Liver (tissue), 8 donors: ENCODE measurements at regions not wholly inside any gene's neighbourhood (a gene's known extent, or its start where the extent isn't known, plus 50 kb on each side); places are given as distances from the start of the nearest gene placed in this dataset.

Experiments used
- DNase-seq: peaks from one replicate; pipeline ENCODE4 v3.0.0-alpha.2; 2017; ENCODE audit warnings: low spot score
- H3K27ac ChIP-seq, 2 donors: one replicate each; pipeline ENCODE4 v1.7.0; 2013; ENCODE audit warnings: inconsistent platforms in 2 of 2, low read length in 2 of 2, control low read depth in 1 of 2, low read depth in 1 of 2, mild to moderate bottlenecking in 1 of 2
- H3K27me3 ChIP-seq, 4 donors: one replicate each; pipeline versions ENCODE4 v1.6.1 to v1.7.0; 2013; ENCODE audit warnings: low read length in 3 of 4, inconsistent platforms in 1 of 4, mild to moderate bottlenecking in 1 of 4, moderate library complexity in 1 of 4; ENCODE audit not compliant: control insufficient read depth in 4 of 4, insufficient read depth in 4 of 4
- H3K36me3 ChIP-seq, 4 donors: one replicate each; pipeline versions ENCODE4 v1.6.1 to v1.7.0; 2013; ENCODE audit warnings: low read length in 3 of 4, mild to moderate bottlenecking in 3 of 4, low read depth in 1 of 4, moderate library complexity in 1 of 4; ENCODE audit not compliant: control insufficient read depth in 4 of 4, insufficient read depth in 3 of 4
- H3K4me1 ChIP-seq, 4 donors: one replicate each; pipeline versions ENCODE4 v1.6.1 to v1.7.0; 2013; ENCODE audit warnings: low read length in 3 of 4, mild to moderate bottlenecking in 3 of 4, moderate library complexity in 1 of 4; ENCODE audit not compliant: control insufficient read depth in 4 of 4, insufficient read depth in 4 of 4
- H3K4me3 ChIP-seq, 3 donors: one replicate each; pipeline versions ENCODE4 v1.6.1 to v1.7.0; 2013; ENCODE audit warnings: low read length in 3 of 3, control low read depth in 1 of 3, low read depth in 1 of 3, mild to moderate bottlenecking in 1 of 3
- H3K9ac ChIP-seq, 2 donors: one replicate each; pipeline ENCODE4 v1.7.0; 2013; ENCODE audit warnings: low read length in 2 of 2, mild to moderate bottlenecking in 2 of 2, moderate library complexity in 2 of 2, control low read depth in 1 of 2, low read depth in 1 of 2
- H3K9me3 ChIP-seq, 4 donors: one replicate each; pipeline versions ENCODE4 v1.6.1 to v1.7.0; 2013; ENCODE audit warnings: low read length in 3 of 4; ENCODE audit not compliant: control insufficient read depth in 4 of 4
- ATF3 ChIP-seq: IDR thresholded peaks from 2 replicates; pipeline ENCODE4 v1.6.1; 2016; ENCODE audit warnings: antibody characterized with exemption
- EGR1 ChIP-seq, 2 donors: IDR thresholded peaks; 2 replicates each; pipeline ENCODE4 v1.6.1; 2016 to 2018; ENCODE audit warnings: antibody characterized with exemption in 2 of 2, low read depth in 2 of 2
- FOXA1 ChIP-seq: IDR thresholded peaks from 2 replicates; pipeline ENCODE4 v1.6.1; 2016; ENCODE audit warnings: antibody characterized with exemption
- FOXA2 ChIP-seq: IDR thresholded peaks from 2 replicates; pipeline ENCODE4 v1.6.1; 2016; ENCODE audit warnings: antibody characterized with exemption
- GABPA ChIP-seq, 2 donors: IDR thresholded peaks in 1 of 2; conservative IDR thresholded peaks in 1 of 2; 2 replicates each; pipeline ENCODE4 v1.6.1; 2016; ENCODE audit warnings: antibody characterized with exemption in 2 of 2, mild to moderate bottlenecking in 1 of 2, moderate library complexity in 1 of 2
- HNF4A ChIP-seq, 2 donors: conservative IDR thresholded peaks; 2 replicates each; pipeline ENCODE4 v1.6.1; 2016; ENCODE audit warnings: antibody characterized with exemption in 2 of 2, mild to moderate bottlenecking in 2 of 2
- HNF4G ChIP-seq: IDR thresholded peaks from 2 replicates; pipeline ENCODE4 v1.6.1; 2016; ENCODE audit warnings: antibody characterized with exemption
- JUND ChIP-seq, 2 donors: IDR thresholded peaks; 2 replicates each; pipeline ENCODE4 v1.6.1; 2016; ENCODE audit warnings: antibody characterized with exemption in 2 of 2
- MAX ChIP-seq: IDR thresholded peaks from 2 replicates; pipeline ENCODE4 v1.6.1; 2016; ENCODE audit warnings: antibody characterized with exemption
- NR2F2 ChIP-seq: IDR thresholded peaks from 2 replicates; pipeline ENCODE4 v1.6.1; 2016; ENCODE audit warnings: antibody characterized with exemption
- RAD21 ChIP-seq, 2 donors: IDR thresholded peaks; 2 replicates each; pipeline ENCODE4 v1.6.1; 2016; ENCODE audit warnings: antibody characterized with exemption in 2 of 2, mild to moderate bottlenecking in 2 of 2
- RXRA ChIP-seq, 2 donors: IDR thresholded peaks; 2 replicates each; pipeline ENCODE4 v1.6.1; 2017 to 2018; ENCODE audit warnings: antibody characterized with exemption in 2 of 2, mild to moderate bottlenecking in 1 of 2
- SP1 ChIP-seq: IDR thresholded peaks from 2 replicates; pipeline ENCODE4 v1.6.1; 2018; ENCODE audit warnings: antibody characterized with exemption, mild to moderate bottlenecking
- TAF1 ChIP-seq: conservative IDR thresholded peaks from 2 replicates; pipeline ENCODE4 v1.6.1; 2016; ENCODE audit warnings: antibody characterized with exemption, mild to moderate bottlenecking
- YY1 ChIP-seq: IDR thresholded peaks from 2 replicates; pipeline ENCODE4 v1.6.1; 2016; ENCODE audit warnings: antibody characterized with exemption, mild to moderate bottlenecking
- WGBS: extraction: QIAGEN DNeasy Blood & Tissue Kit; methylation state at CpG from one replicate; pipeline ENCODE4 v1.1.7; 2013; 5-methylcytosine and 5-hydroxymethylcytosine counted together
- TF ChIP-seq, protein P1 (sequence below): IDR thresholded peaks from 2 replicates; pipeline ENCODE4 v1.6.1; 2016; ENCODE audit warnings: antibody characterized with exemption, mild to moderate bottlenecking
- TF ChIP-seq, protein P2 (sequence below): IDR thresholded peaks from 2 replicates; pipeline ENCODE4 v1.6.1; 2016; ENCODE audit warnings: antibody characterized with exemption
- TF ChIP-seq, protein P3 (sequence below): fragments of 150-350 bp; IDR thresholded peaks from 2 replicates; pipeline ENCODE4 v1.5.1; 2017; ENCODE audit warnings: improper control_type of control experiment, low read depth, low read length; ENCODE audit not compliant: missing input control
- donor health status: healthy.
- donor health status: healthy.
- donor health status: healthy.
- donor health status: healthy.
- donor health status: healthy.

DNA sequence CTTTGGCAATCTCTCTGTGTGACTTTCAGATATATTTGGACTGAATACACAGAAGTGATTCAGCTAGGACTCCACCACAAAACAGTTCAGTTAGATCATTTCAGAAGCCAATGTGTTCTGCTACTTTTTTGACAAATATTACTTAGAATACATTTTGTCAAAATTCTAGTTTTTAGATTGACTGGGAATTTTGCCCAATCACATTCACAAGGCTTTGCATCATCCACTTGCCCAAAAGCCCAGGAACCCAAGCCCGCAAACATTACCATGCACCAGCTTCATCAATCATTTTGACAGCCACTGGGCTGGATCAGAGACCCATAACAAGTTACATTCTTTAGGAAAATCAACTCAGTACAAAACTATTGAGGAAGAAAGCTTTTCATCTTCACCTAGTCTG lies 256.6 kb upstream of the NDST3 start:
- H3K27me3 ChIP-seq = no peaks in the 10 kb centered on the region
- no peaks in the 10 kb centered on the region for H3K9me3 ChIP-seq
- DNase-seq = no peak
- H3K27ac ChIP-seq = no peak overlapping the region
- H3K4me3 ChIP-seq = no peak overlapping the region
- no peaks in the 10 kb centered on the region for H3K36me3 ChIP-seq
- no peaks in the 10 kb centered on the region for H3K4me1 ChIP-seq
- 86% methylated on average over 1 of the region's 1 CpG for WGBS
- no peak overlapping the region for H3K9ac ChIP-seq
- TF ChIP-seq ATF3 (no peak), NR2F2 (no peak), TAF1 (no peak), GABPA (IDR thresholded peaks at IDR 0.05 in 1 of 2, conservative IDR thresholded peaks at IDR 0.05 in 1 of 2) (no peak), RXRA (IDR thresholded peaks at IDR 0.05) (no peak), HNF4A (conservative IDR thresholded peaks at IDR 0.05) (no peak), RAD21 (IDR thresholded peaks at IDR 0.05) (no peak), FOXA2 (no peak), MAX (no peak), JUND (IDR thresholded peaks at IDR 0.05) (no peak), SP1 (no peak), EGR1 (IDR thresholded peaks at IDR 0.05; ENCODE audit: low read depth in 2 of 2) (no peak), FOXA1 (no peak), YY1 (no peak), HNF4G (no peak)
- TF ChIP-seq, protein P1, sequence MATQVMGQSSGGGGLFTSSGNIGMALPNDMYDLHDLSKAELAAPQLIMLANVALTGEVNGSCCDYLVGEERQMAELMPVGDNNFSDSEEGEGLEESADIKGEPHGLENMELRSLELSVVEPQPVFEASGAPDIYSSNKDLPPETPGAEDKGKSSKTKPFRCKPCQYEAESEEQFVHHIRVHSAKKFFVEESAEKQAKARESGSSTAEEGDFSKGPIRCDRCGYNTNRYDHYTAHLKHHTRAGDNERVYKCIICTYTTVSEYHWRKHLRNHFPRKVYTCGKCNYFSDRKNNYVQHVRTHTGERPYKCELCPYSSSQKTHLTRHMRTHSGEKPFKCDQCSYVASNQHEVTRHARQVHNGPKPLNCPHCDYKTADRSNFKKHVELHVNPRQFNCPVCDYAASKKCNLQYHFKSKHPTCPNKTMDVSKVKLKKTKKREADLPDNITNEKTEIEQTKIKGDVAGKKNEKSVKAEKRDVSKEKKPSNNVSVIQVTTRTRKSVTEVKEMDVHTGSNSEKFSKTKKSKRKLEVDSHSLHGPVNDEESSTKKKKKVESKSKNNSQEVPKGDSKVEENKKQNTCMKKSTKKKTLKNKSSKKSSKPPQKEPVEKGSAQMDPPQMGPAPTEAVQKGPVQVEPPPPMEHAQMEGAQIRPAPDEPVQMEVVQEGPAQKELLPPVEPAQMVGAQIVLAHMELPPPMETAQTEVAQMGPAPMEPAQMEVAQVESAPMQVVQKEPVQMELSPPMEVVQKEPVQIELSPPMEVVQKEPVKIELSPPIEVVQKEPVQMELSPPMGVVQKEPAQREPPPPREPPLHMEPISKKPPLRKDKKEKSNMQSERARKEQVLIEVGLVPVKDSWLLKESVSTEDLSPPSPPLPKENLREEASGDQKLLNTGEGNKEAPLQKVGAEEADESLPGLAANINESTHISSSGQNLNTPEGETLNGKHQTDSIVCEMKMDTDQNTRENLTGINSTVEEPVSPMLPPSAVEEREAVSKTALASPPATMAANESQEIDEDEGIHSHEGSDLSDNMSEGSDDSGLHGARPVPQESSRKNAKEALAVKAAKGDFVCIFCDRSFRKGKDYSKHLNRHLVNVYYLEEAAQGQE = no peak
- TF ChIP-seq, protein P2, sequence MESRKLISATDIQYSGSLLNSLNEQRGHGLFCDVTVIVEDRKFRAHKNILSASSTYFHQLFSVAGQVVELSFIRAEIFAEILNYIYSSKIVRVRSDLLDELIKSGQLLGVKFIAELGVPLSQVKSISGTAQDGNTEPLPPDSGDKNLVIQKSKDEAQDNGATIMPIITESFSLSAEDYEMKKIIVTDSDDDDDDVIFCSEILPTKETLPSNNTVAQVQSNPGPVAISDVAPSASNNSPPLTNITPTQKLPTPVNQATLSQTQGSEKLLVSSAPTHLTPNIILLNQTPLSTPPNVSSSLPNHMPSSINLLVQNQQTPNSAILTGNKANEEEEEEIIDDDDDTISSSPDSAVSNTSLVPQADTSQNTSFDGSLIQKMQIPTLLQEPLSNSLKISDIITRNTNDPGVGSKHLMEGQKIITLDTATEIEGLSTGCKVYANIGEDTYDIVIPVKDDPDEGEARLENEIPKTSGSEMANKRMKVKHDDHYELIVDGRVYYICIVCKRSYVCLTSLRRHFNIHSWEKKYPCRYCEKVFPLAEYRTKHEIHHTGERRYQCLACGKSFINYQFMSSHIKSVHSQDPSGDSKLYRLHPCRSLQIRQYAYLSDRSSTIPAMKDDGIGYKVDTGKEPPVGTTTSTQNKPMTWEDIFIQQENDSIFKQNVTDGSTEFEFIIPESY = no peak
- TF ChIP-seq, protein P3, sequence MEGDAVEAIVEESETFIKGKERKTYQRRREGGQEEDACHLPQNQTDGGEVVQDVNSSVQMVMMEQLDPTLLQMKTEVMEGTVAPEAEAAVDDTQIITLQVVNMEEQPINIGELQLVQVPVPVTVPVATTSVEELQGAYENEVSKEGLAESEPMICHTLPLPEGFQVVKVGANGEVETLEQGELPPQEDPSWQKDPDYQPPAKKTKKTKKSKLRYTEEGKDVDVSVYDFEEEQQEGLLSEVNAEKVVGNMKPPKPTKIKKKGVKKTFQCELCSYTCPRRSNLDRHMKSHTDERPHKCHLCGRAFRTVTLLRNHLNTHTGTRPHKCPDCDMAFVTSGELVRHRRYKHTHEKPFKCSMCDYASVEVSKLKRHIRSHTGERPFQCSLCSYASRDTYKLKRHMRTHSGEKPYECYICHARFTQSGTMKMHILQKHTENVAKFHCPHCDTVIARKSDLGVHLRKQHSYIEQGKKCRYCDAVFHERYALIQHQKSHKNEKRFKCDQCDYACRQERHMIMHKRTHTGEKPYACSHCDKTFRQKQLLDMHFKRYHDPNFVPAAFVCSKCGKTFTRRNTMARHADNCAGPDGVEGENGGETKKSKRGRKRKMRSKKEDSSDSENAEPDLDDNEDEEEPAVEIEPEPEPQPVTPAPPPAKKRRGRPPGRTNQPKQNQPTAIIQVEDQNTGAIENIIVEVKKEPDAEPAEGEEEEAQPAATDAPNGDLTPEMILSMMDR = no peak

GRCh38 chr4:117783716-117784115 lies 250.6 kb upstream of the NDST3 start:
- Histone ChIP-seq H3K4me3 (no peak overlapping the region), H3K9me3 (no peaks in the 10 kb centered on the region), H3K36me3 (no peaks in the 10 kb centered on the region), H3K9ac (no peak overlapping the region), H3K27me3 (no peaks in the 10 kb centered on the region), H3K4me1 (no peaks in the 10 kb centered on the region), H3K27ac (no peak overlapping the region)
- 80% methylated on average over 2 of the region's 2 CpGs for WGBS
- DNase-seq = no peak
- TF ChIP-seq, protein P3 = no peak
- TF ChIP-seq NR2F2 = no peak
- TF ChIP-seq YY1 = no peak
- TF ChIP-seq JUND (IDR thresholded peaks at IDR 0.05) = no peak
- TF ChIP-seq, protein P1 = no peak
- TF ChIP-seq EGR1 (IDR thresholded peaks at IDR 0.05; ENCODE audit: low read depth in 2 of 2) = no peak
- no peak for TF ChIP-seq RAD21 (IDR thresholded peaks at IDR 0.05)
- no peak for TF ChIP-seq RXRA (IDR thresholded peaks at IDR 0.05)
- TF ChIP-seq ATF3 = no peak
- TF ChIP-seq HNF4A (conservative IDR thresholded peaks at IDR 0.05) = no peak
